GM21381 (cell line): ENCODE measurements at regions not wholly inside any gene's neighbourhood (a gene's known extent, or its start where the extent isn't known, plus 50 kb on each side); places are given as distances from the start of the nearest gene placed in this dataset.
"Not testable (repeated sequence)": the region's sequence is repeated elsewhere in the genome, so short reads cannot be mapped to it uniquely, and the experiment has no call there.

Source experiments
- ATAC-seq: cut with Tn5 transposase; IDR thresholded peaks from one replicate; pipeline ENCODE4 v1.9.1; 2021; ENCODE audit warnings: mild to moderate bottlenecking, moderate library complexity; ENCODE audit not compliant: unreplicated experiment

GRCh38 chr5:164439799-164440198 lies 934.4 kb downstream of the MAT2B start:
- ATAC-seq: no peak

- no peak for ATAC-seq
Observed at GRCh38 chr5:164449460-164449859, 944.0 kb downstream of the MAT2B start.

DNA sequence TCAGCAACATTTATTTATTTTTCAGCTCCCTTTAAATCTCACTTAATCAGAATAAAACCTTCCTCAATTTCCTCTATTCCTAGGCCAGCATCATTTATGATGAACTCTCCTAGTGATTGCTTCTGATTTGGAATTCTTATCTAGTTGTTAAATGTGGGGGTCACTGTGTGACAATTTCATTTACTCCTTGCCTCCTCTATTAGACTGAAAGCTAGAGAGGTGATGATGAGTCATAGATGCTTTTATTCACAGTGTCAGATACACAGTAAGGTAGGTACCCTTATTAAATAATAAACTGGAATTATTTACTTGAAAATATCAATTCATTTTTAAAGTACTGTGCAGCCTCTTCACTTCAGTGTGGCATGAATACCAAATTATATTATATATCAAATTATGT lies 960.6 kb downstream of the MAT2B start:
- ATAC-seq: no peak

DNA sequence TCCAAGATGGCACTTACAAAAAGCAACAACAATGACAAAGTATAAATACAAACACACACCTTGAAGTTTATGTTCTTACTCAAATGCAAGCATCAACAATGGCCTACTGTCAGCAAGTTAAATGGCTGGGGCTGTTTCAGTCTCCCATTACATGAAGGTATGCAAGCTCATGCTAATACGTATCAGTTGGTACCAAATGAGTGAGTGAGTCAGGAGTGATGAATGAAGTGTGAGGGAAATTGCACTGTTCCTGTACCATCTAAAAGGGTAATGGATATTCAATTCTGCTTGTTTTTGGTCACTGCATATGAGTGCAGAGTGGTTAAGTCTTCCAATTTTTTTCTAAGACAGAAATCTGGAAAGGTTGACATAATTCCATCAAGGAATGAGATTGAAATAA lies 964.9 kb downstream of the MAT2B start:
- no peak for ATAC-seq

- no peak for ATAC-seq
Observed at GRCh38 chr5:164472165-164472564, 966.7 kb downstream of the MAT2B start.

DNA sequence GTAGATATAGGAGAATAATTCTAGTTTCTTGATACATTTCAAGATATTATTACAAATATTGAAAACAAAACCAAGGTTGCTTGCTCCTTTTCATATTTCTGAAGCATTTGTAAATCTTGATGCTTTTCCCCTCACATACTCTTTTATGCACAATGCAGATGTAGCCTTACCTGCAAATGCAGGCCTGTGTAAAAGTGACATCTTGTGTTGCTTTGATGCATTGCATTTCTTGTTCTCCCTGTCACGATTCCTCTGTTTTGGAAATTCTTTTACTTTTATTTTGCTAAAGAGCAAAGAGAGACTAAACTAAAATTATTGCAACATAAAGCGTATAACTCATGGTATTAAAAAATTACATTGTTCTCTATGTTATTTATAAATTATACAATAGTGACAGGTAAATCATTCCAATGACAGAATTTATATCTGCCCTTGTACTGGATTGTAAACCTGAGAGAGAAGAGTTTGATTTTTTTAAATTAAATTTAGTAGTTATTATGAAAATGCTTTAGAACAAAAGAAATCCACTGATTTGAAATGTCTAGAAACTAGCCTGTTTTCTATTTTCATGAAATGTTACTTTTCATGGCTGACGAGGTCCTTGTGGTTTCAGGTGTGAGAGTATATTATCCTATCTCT lies 970.0 kb downstream of the MAT2B start:
- ATAC-seq: no peak

GRCh38 chr5:164481270-164481669 lies 975.9 kb downstream of the MAT2B start:
- ATAC-seq: no peak

- ATAC-seq: no peak
Observed at GRCh38 chr5:164482351-164482750, 976.9 kb downstream of the MAT2B start.

GRCh38 chr5:164484948-164485347 lies 979.5 kb downstream of the MAT2B start:
- no peak for ATAC-seq

- no peak for ATAC-seq
Observed at GRCh38 chr5:164487939-164488338, 982.5 kb downstream of the MAT2B start.

- ATAC-seq: no peak
Observed at GRCh38 chr5:164497311-164498064, 992.1 kb downstream of the MAT2B start.

GRCh38 chr5:164498438-164498837 lies 993.0 kb downstream of the MAT2B start:
- no peak for ATAC-seq

- ATAC-seq: no peak
Observed at GRCh38 chr5:164500856-164501255, 995.4 kb downstream of the MAT2B start.

GRCh38 chr5:164501344-164501743 lies 995.9 kb downstream of the MAT2B start:
- ATAC-seq: no peak

GRCh38 chr5:164504141-164504772 lies 998.8 kb downstream of the MAT2B start:
- peak; percentile 77 for ATAC-seq

GRCh38 chr5:164505791-164506190 lies 1000.4 kb downstream of the MAT2B start:
- no peak for ATAC-seq

DNA sequence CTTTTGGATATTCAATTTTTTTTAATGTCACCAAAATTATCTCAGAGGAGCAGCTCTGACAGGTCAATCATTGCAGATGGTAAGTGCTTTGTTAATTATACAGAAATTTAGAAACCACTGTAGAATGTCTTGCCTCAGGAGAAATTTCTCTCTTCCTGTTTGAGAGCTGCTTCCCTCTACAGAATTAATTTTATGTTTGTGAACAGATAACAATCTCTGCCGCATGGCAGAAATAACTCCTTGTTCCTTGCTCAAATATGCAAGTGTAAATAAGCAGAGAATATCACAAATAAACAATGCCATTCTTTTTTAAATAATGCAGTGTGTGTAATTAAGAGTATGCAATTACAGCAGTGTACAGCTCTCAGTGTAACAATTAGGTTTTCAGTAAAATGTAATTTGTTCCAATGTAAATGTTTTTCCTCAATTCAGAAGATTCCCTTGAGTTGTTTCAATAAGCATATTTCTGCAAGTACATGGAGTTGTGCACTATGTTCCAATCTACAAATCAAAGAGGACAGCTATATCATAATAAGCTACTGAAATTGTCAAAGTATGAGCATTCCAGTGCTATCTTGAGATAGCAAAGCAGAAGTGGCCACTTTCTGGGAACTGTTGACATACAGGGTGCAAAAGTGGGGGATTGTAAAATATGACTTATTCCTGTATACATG lies 1012.8 kb downstream of the MAT2B start:
- ATAC-seq: no peak

GRCh38 chr5:164518741-164519080 lies 1013.3 kb downstream of the MAT2B start:
- ATAC-seq: no peak

DNA sequence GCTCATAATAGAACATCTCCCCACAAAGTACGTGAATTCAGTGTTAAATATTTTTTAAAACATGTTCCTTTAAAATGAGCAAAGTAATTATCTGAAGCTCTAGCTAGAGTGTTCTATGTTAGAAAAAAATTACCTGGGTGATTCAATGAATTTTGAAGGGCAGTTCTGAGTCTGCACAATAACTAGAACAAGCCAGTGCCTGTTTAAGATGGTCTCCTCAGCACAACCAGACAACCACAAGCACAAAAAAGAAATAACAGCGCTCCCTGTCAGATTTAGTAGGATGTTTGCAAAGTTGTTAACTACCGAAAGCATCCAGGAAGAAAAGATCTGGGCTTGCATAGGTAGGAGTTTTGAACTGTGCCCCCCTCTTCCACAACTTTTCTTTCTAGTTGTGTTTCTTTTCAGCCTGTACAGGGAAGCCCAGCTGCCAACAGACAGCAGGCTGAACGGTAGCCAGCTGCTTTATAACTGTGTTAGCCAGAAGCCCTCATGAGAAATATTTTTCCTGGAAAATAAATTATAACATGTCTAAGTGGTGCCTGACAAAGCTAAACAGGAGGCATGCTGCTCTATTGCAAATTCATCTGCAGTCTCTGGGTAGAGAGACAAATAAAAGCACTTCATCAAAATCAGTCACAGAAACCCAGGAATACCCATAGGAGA lies 1026.9 kb downstream of the MAT2B start:
- no peak for ATAC-seq

- not testable (repeated sequence) for ATAC-seq
Observed at GRCh38 chr5:164533426-164533825, 1028.0 kb downstream of the MAT2B start.

DNA sequence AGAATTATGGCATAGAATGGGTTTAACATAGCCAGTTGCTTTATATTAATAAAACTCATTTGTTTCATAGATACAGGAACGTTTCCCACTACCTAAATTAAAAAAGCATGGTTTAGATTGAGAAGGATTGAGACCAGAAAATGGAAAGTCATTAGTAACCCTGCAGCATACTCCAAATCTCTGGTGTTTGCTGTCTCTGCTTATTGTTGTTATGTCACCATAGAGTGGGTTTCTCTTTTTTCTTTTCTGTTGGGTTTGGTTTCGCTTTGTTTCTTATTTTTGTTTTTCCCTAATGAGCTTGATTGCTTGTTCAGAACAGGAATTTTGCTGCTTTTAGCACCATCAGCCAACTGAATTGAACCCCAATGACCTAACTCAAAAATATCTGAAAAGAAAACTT lies 1034.8 kb downstream of the MAT2B start:
- ATAC-seq: no peak
